IMR-90 (cell line): ENCODE measurements at regions not wholly inside any gene's neighbourhood (a gene's known extent, or its start where the extent isn't known, plus 50 kb on each side); places are given as distances from the start of the nearest gene placed in this dataset.

Source experiments
- ATAC-seq: fragments of 200-7000 bp; cut with Tn5 transposase; 2 replicates; pipeline ENCODE4 v1.9.1; 2020; ENCODE audit warnings: low read depth, mild to moderate bottlenecking, moderate library complexity
- BruUV-seq: library from RNA; stranded (reverse); fragments of 400-500 nt; replicated peaks from 2 replicates; lab custom pipeline; 2021; lab: Mats Ljungman, UMichigan
- CTCF ChIA-PET: fragments of 300-600 bp; formaldehyde crosslinking; extraction: SDS; loops from one replicate; lab custom pipeline; 2021; ENCODE audit warnings: antibody characterized with exemption; lab: Yijun Ruan, JAX
- POLR2A ChIA-PET: fragments of 300-600 bp; sonication (Branson Sonifier 250); formaldehyde crosslinking; loops from one replicate; lab custom pipeline; 2022; ENCODE audit warnings: antibody characterized with exemption; ENCODE audit not compliant: unreplicated experiment; lab: Charles Lee
- DNase-seq: peaks from one replicate; pipeline ENCODE4 v3.0.0; 2013
- H2AFZ ChIP-seq: replicated peaks from 2 replicates; pipeline ENCODE3; 2013; ENCODE audit warnings: low read length, mild to moderate bottlenecking; ENCODE audit not compliant: poor library complexity
- H2AK5ac ChIP-seq: 2 replicates; pipeline ENCODE4 v1.6.1; 2013; ENCODE audit warnings: low read depth, low read length, inconsistent platforms
- H2AK9ac ChIP-seq: replicated peaks from 2 replicates; pipeline ENCODE3; 2013; ENCODE audit warnings: mild to moderate bottlenecking, low read depth, low read length, moderate library complexity; ENCODE audit not compliant: poor library complexity
- H2BK120ac ChIP-seq: 2 replicates; pipeline ENCODE4 v1.6.1; 2013; ENCODE audit warnings: low read depth, low read length, inconsistent platforms
- H2BK15ac ChIP-seq: 3 replicates; pipeline ENCODE4 v1.6.1; 2013; ENCODE audit warnings: low read depth, low read length, inconsistent platforms
- H2BK20ac ChIP-seq: 2 replicates; pipeline ENCODE4 v1.6.1; 2013; ENCODE audit warnings: low read depth, mild to moderate bottlenecking, inconsistent platforms, low read length, moderate library complexity
- H2BK5ac ChIP-seq: 2 replicates; pipeline ENCODE4 v1.6.1; 2013; ENCODE audit warnings: mild to moderate bottlenecking, low read depth, low read length, inconsistent platforms; ENCODE audit not compliant: poor library complexity, severe bottlenecking
- H3K14ac ChIP-seq: replicated peaks from 2 replicates; pipeline ENCODE4 v1.6.1; 2013; ENCODE audit warnings: low read depth, low read length, inconsistent platforms
- H3K18ac ChIP-seq: 2 replicates; pipeline ENCODE4 v1.6.1; 2013; ENCODE audit warnings: low read depth, low read length, control low read depth
- H3K23ac ChIP-seq: 2 replicates; pipeline ENCODE4 v1.6.1; 2013; ENCODE audit warnings: low read depth, low read length, inconsistent platforms
- H3K27ac ChIP-seq: 2 replicates; pipeline ENCODE4 v1.5.1; 2013; ENCODE audit warnings: mild to moderate bottlenecking, control low read depth, low read length; ENCODE audit not compliant: insufficient read depth
- H3K27me3 ChIP-seq: 2 replicates; pipeline ENCODE4 v1.6.1; 2013; ENCODE audit warnings: low read length; ENCODE audit not compliant: control insufficient read depth, insufficient read depth
- H3K36me3 ChIP-seq: 2 replicates; pipeline ENCODE4 v1.6.1; 2013; ENCODE audit warnings: low read length, mixed read lengths; ENCODE audit not compliant: control insufficient read depth, insufficient read depth
- H3K4ac ChIP-seq: 2 replicates; pipeline ENCODE4 v1.6.1; 2013; ENCODE audit warnings: low read depth, low read length, inconsistent platforms
- H3K4me1 ChIP-seq: 2 replicates; pipeline ENCODE4 v1.6.1; 2013; ENCODE audit warnings: low read length, mixed read lengths; ENCODE audit not compliant: control insufficient read depth, insufficient read depth
- H3K4me2 ChIP-seq: 2 replicates; pipeline ENCODE4 v1.6.1; 2013; ENCODE audit warnings: low read depth, mild to moderate bottlenecking, control low read depth, low read length, moderate library complexity
- H3K4me3 ChIP-seq: 2 replicates; pipeline ENCODE4 v1.5.1; 2013; ENCODE audit warnings: low read depth, mild to moderate bottlenecking, control low read depth, low read length, moderate library complexity; ENCODE audit not compliant: insufficient read depth
- H3K56ac ChIP-seq: 2 replicates; pipeline ENCODE4 v1.6.1; 2013; ENCODE audit warnings: low read length, inconsistent platforms; ENCODE audit not compliant: insufficient read depth; ENCODE audit errors: extremely low read depth
- H3K79me1 ChIP-seq, 2 experiments: 2 replicates each; pipeline ENCODE4 v1.6.1; 2013; ENCODE audit warnings: low read length in 2 of 2, inconsistent platforms in 1 of 2, low read depth in 1 of 2
- H3K9ac ChIP-seq: 2 replicates; pipeline ENCODE4 v1.6.1; 2013; ENCODE audit warnings: low read depth, low read length, control low read depth
- H3K9me1 ChIP-seq: 2 replicates; pipeline ENCODE4 v1.6.1; 2013; ENCODE audit warnings: low read length, inconsistent platforms; ENCODE audit not compliant: insufficient read depth
- H3K9me3 ChIP-seq: 2 replicates; pipeline ENCODE4 v1.6.1; 2013; ENCODE audit warnings: low read length; ENCODE audit not compliant: control insufficient read depth, insufficient read depth
- H4K20me1 ChIP-seq: 2 replicates; pipeline ENCODE4 v1.6.1; 2013; ENCODE audit warnings: low read length, inconsistent platforms; ENCODE audit not compliant: insufficient read depth
- H4K5ac ChIP-seq: 2 replicates; pipeline ENCODE4 v1.6.1; 2013; ENCODE audit warnings: mild to moderate bottlenecking, low read depth, low read length, control low read depth
- H4K8ac ChIP-seq, 2 experiments: 2 replicates each; pipeline ENCODE4 v1.6.1; 2013; ENCODE audit warnings: low read depth in 2 of 2, low read length in 2 of 2, control low read depth in 1 of 2, inconsistent platforms in 1 of 2
- H4K91ac ChIP-seq: 2 replicates; pipeline ENCODE4 v1.6.1; 2013; ENCODE audit warnings: low read depth, low read length, inconsistent platforms; ENCODE audit not compliant: insufficient read depth
- BHLHE40 ChIP-seq: fragments of 150-350 bp; IDR thresholded peaks from 2 replicates; pipeline ENCODE4 v1.6.1; 2016; ENCODE audit warnings: mild to moderate bottlenecking, low read depth, low read length
- CEBPB ChIP-seq: IDR thresholded peaks from 2 replicates; pipeline ENCODE4 v1.6.1; 2012; ENCODE audit warnings: low read depth, low read length, improper control_type of control experiment
- CHD1 ChIP-seq: IDR thresholded peaks from 2 replicates; pipeline ENCODE4 v1.6.1; 2012; ENCODE audit warnings: low read depth, low read length, improper control_type of control experiment
- CTCF ChIP-seq: conservative IDR thresholded peaks from 2 replicates; pipeline ENCODE4 v1.5.1; 2012; ENCODE audit warnings: mild to moderate bottlenecking, low read depth, low read length, improper control_type of control experiment
- ELK1 ChIP-seq: fragments of 150-350 bp; IDR thresholded peaks from 2 replicates; pipeline ENCODE4 v1.6.1; 2016; ENCODE audit warnings: low read depth, mild to moderate bottlenecking, low read length, moderate library complexity, borderline replicate concordance
- FOS ChIP-seq: fragments of 150-350 bp; IDR thresholded peaks from 2 replicates; pipeline ENCODE4 v1.6.1; 2016; ENCODE audit warnings: low read depth, low read length
- MAFK ChIP-seq: IDR thresholded peaks from 2 replicates; pipeline ENCODE4 v1.6.1; 2012; ENCODE audit warnings: low read depth, low read length, improper control_type of control experiment
- MAZ ChIP-seq: IDR thresholded peaks from 2 replicates; pipeline ENCODE4 v1.6.1; 2012; ENCODE audit warnings: low read depth, mild to moderate bottlenecking, low read length, improper control_type of control experiment, moderate library complexity, borderline replicate concordance
- MXI1 ChIP-seq: IDR thresholded peaks from 2 replicates; pipeline ENCODE4 v1.6.1; 2012; ENCODE audit warnings: low read depth, mild to moderate bottlenecking, low read length, moderate library complexity, borderline replicate concordance
- NFE2L2 ChIP-seq: fragments of 150-350 bp; IDR thresholded peaks from 2 replicates; pipeline ENCODE4 v1.6.1; 2016; ENCODE audit warnings: low read depth, mild to moderate bottlenecking, low read length
- POLR2A ChIP-seq: IDR thresholded peaks from 2 replicates; pipeline ENCODE4 v1.6.1; 2012; ENCODE audit warnings: mild to moderate bottlenecking, low read depth, low read length
- RAD21 ChIP-seq: IDR thresholded peaks from 2 replicates; pipeline ENCODE4 v1.6.1; 2012; ENCODE audit warnings: low read length, improper control_type of control experiment
- RCOR1 ChIP-seq: IDR thresholded peaks from 2 replicates; pipeline ENCODE4 v1.6.1; 2012; ENCODE audit warnings: mild to moderate bottlenecking, low read length, improper control_type of control experiment; ENCODE audit not compliant: insufficient replicate concordance
- RFX5 ChIP-seq: IDR thresholded peaks from 2 replicates; pipeline ENCODE4 v1.8.0; 2012; ENCODE audit warnings: low read depth, mild to moderate bottlenecking, low read length, moderate library complexity
- SMC3 ChIP-seq: fragments of 150-350 bp; IDR thresholded peaks from 2 replicates; pipeline ENCODE4 v1.6.1; 2016; ENCODE audit warnings: low read depth, mild to moderate bottlenecking, antibody characterized with exemption, low read length, moderate library complexity
- USF2 ChIP-seq: fragments of 150-350 bp; IDR thresholded peaks from 2 replicates; pipeline ENCODE4 v1.6.1; 2017; ENCODE audit warnings: mild to moderate bottlenecking, antibody characterized with exemption, low read length, low read depth
- WGBS, 2 experiments: methylation state at CpG; one replicate each; pipeline versions ENCODE4 v1.1.5 to v1.1.7; 2013; ENCODE audit warnings: missing lambda C conversion rate in 2 of 2; ENCODE audit not compliant: insufficient read length in 1 of 2; ENCODE audit errors: extremely low coverage in 2 of 2; 5-methylcytosine and 5-hydroxymethylcytosine counted together
- dilution Hi-C: fragments of 300-500 bp; cut with HindIII; formaldehyde crosslinking; loops from one replicate; pipeline ENCODE4 v1.14.3; 2018; ENCODE audit warnings: low sequenced_read_pairs; ENCODE audit not compliant: unreplicated experiment
- in situ Hi-C: fragments of 300-500 bp; cut with MboI; formaldehyde crosslinking; loops from 3 replicates; pipeline ENCODE4 v1.14.3; 2019; ENCODE audit warnings: low sequenced_read_pairs, inconsistent platforms, mixed read lengths
- intact Hi-C: fragments of 100-400 bp; cut with micrococcal nuclease; formaldehyde crosslinking; loops from 2 replicates; pipeline ENCODE4 v1.10.0; 2022

GRCh38 chr2:54373855-54374254 lies 82.3 kb upstream of the SPTBN1 start:
- Histone ChIP-seq H2AFZ (no peak overlapping the region), H3K4me2 (no peak overlapping the region), H3K9ac (no peak overlapping the region), H2BK120ac (no peak overlapping the region), H3K23ac (no peak overlapping the region), H3K4me1 (peaks cover 3% of the 10 kb centered on the region; the same call in 1 of the 2 replicates), H4K20me1 (no peaks in the 10 kb centered on the region), H2BK15ac (no peak overlapping the region), H4K8ac (no peak overlapping the region), H3K4ac (no peak overlapping the region), H2AK5ac (no peak overlapping the region), H3K27me3 (peaks cover 2% of the 10 kb centered on the region; the same call in 1 of the 2 replicates), H3K18ac (no peak overlapping the region), H3K9me1 (no peaks in the 10 kb centered on the region), H3K79me1 (no peaks in the 10 kb centered on the region), H3K9me3 (no peaks in the 10 kb centered on the region), H4K91ac (no peak overlapping the region), H2BK5ac (no peak overlapping the region), H3K4me3 (no peak overlapping the region), H2AK9ac (no peak overlapping the region), H3K14ac (no peak overlapping the region), H3K27ac (no peak overlapping the region), H3K36me3 (no peaks in the 10 kb centered on the region), H4K5ac (no peak overlapping the region), H2BK20ac (no peak overlapping the region), H3K56ac (no peak overlapping the region)
- dilution Hi-C loops: no loop called here
- DNase-seq: no peak
- ChIA-PET POLR2A (no interaction called here), CTCF (no interaction called here)
- in situ Hi-C loops: no loop called here
- BruUV-seq: no TSS peak
- intact Hi-C loops: no loop called here
- WGBS, 2 experiments: 87% methylated on average over 3 of the region's 3 CpGs; no CpG with 5 or more reads in 1 of the 2 experiments
- ATAC-seq: no peak
- TF ChIP-seq MXI1 (no peak), RFX5 (no peak), FOS (no peak), POLR2A (no peak), USF2 (no peak), CHD1 (no peak), NFE2L2 (no peak), BHLHE40 (no peak), CEBPB (no peak), SMC3 (no peak), MAFK (no peak), MAZ (no peak), RAD21 (no peak), RCOR1 (no peak), ELK1 (no peak), CTCF (no peak)
